Calu3 (cell line): ENCODE measurements at regions not wholly inside any gene's neighbourhood (a gene's known extent, or its start where the extent isn't known, plus 50 kb on each side); places are given as distances from the start of the nearest gene placed in this dataset.

Experiments used
- BruUV-seq: library from RNA; stranded (reverse); fragments of 400-500 nt; replicated peaks from 2 replicates; lab custom pipeline; 2021; lab: Mats Ljungman, UMichigan
- CTCF ChIA-PET: fragments of 300-600 bp; sonication (Branson Sonifier 250); formaldehyde crosslinking; loops from one replicate; lab custom pipeline; 2022; ENCODE audit warnings: antibody characterized with exemption; lab: Charles Lee
- DNase-seq: peaks from one replicate; pipeline ENCODE4 v3.0.0; 2022
- H3K27ac Mint-ChIP-seq: one replicate; pipeline ENCODE4 v1.8.0; 2022; ENCODE audit warnings: mixed read lengths; ENCODE audit not compliant: unreplicated experiment
- H3K27me3 Mint-ChIP-seq: one replicate; pipeline ENCODE4 v1.8.0; 2022; ENCODE audit warnings: mixed read lengths; ENCODE audit not compliant: unreplicated experiment
- H3K36me3 Mint-ChIP-seq: one replicate; pipeline ENCODE4 v1.8.0; 2022; ENCODE audit warnings: mild to moderate bottlenecking, moderate library complexity, mixed read lengths; ENCODE audit not compliant: insufficient read depth, unreplicated experiment
- H3K4me1 Mint-ChIP-seq: one replicate; pipeline ENCODE4 v1.8.0; 2022; ENCODE audit warnings: mild to moderate bottlenecking, low read depth, mixed read lengths; ENCODE audit not compliant: unreplicated experiment
- H3K4me3 Mint-ChIP-seq: one replicate; pipeline ENCODE4 v1.8.0; 2022; ENCODE audit warnings: mild to moderate bottlenecking, low read depth, moderate library complexity, mixed read lengths; ENCODE audit not compliant: unreplicated experiment
- H3K9me3 Mint-ChIP-seq: one replicate; pipeline ENCODE4 v1.8.0; 2022; ENCODE audit warnings: low read depth, mixed read lengths; ENCODE audit not compliant: unreplicated experiment
- CTCF ChIP-seq: fragments of 200-600 bp; IDR thresholded peaks from one replicate; pipeline ENCODE4 v1.8.0; 2022; ENCODE audit warnings: antibody characterized with exemption; ENCODE audit not compliant: unreplicated experiment
- intact Hi-C: fragments of 100-400 bp; cut with micrococcal nuclease; formaldehyde crosslinking; loops from one replicate; pipeline ENCODE4 v1.10.0; 2022; ENCODE audit not compliant: unreplicated experiment

GRCh38 chr4:101685126-101685525, 105.4 kb upstream of the BANK1 start:
- CTCF ChIA-PET: no interaction called here

GRCh38 chr4:101682946-101683345, 107.6 kb upstream of the BANK1 start:
- Mint-ChIP-seq H3K9me3 (no peaks in the 10 kb centered on the region), H3K27me3 (no peaks in the 10 kb centered on the region), H3K4me1 (no peaks in the 10 kb centered on the region), H3K36me3 (no peaks in the 10 kb centered on the region), H3K4me3 (no peak overlapping the region), H3K27ac (no peak overlapping the region)
- BruUV-seq: no TSS peak
- CTCF ChIA-PET: no interaction called here
- DNase-seq: no peak
- no peak for TF ChIP-seq CTCF
- intact Hi-C loops: no loop called here

More at GRCh38 chr4:101685126-101685525, 105.4 kb upstream of the BANK1 start:
- no peak for DNase-seq
- Mint-ChIP-seq H3K36me3 (no peaks in the 10 kb centered on the region), H3K9me3 (no peaks in the 10 kb centered on the region), H3K4me1 (peaks cover 9% of the 10 kb centered on the region), H3K4me3 (no peak overlapping the region), H3K27ac (no peak overlapping the region), H3K27me3 (no peaks in the 10 kb centered on the region)
- intact Hi-C loops: no loop called here
- TF ChIP-seq CTCF: no peak
- no TSS peak for BruUV-seq

GRCh38 chr4:101678180-101678579, 112.3 kb upstream of the BANK1 start:
- no peaks in the 10 kb centered on the region for H3K36me3 Mint-ChIP-seq
- DNase-seq: no peak
- H3K27ac Mint-ChIP-seq: no peak overlapping the region
- no peak for TF ChIP-seq CTCF
- CTCF ChIA-PET: no interaction called here
- no peaks in the 10 kb centered on the region for H3K4me1 Mint-ChIP-seq
- H3K4me3 Mint-ChIP-seq: no peak overlapping the region
- no peaks in the 10 kb centered on the region for H3K9me3 Mint-ChIP-seq
- intact Hi-C loops: no loop called here
- H3K27me3 Mint-ChIP-seq: no peaks in the 10 kb centered on the region
- BruUV-seq: no TSS peak

- TF ChIP-seq CTCF: no peak
- H3K27me3 Mint-ChIP-seq: no peaks in the 10 kb centered on the region
- peaks cover 5% of the 10 kb centered on the region for H3K9me3 Mint-ChIP-seq
- no peak overlapping the region for H3K27ac Mint-ChIP-seq
- no peaks in the 10 kb centered on the region for H3K4me1 Mint-ChIP-seq
- no peaks in the 10 kb centered on the region for H3K36me3 Mint-ChIP-seq
- no TSS peak for BruUV-seq
- intact Hi-C loops: no loop called here
- H3K4me3 Mint-ChIP-seq: no peak overlapping the region
- no peak for DNase-seq
- CTCF ChIA-PET: no interaction called here
Observed at GRCh38 chr4:101670897-101671296, 119.6 kb upstream of the BANK1 start.
